Progenitor cell of endocrine pancreas (in vitro differentiated cells): ENCODE measurements at regions not wholly inside any gene's neighbourhood (a gene's known extent, or its start where the extent isn't known, plus 50 kb on each side); places are given as distances from the start of the nearest gene placed in this dataset.

Source experiments
- DNase-seq: peaks from one replicate; pipeline ENCODE4 v3.0.0; 2021; ENCODE audit warnings: low spot score; ENCODE audit not compliant: unreplicated experiment
- H3K27ac Mint-ChIP-seq: 2 replicates; pipeline ENCODE4 v1.8.0; 2021; ENCODE audit warnings: mild to moderate bottlenecking, moderate library complexity, mixed read lengths
- H3K27me3 Mint-ChIP-seq: 2 replicates; pipeline ENCODE4 v1.8.0; 2021; ENCODE audit warnings: mixed read lengths
- H3K36me3 Mint-ChIP-seq: 2 replicates; pipeline ENCODE4 v1.8.0; 2022; ENCODE audit warnings: mixed read lengths; ENCODE audit not compliant: insufficient read depth
- H3K4me1 Mint-ChIP-seq: 2 replicates; pipeline ENCODE4 v1.8.0; 2021; ENCODE audit warnings: low read depth, mixed read lengths
- H3K4me3 Mint-ChIP-seq: 2 replicates; pipeline ENCODE4 v1.8.0; 2021; ENCODE audit warnings: low read depth, mild to moderate bottlenecking, moderate library complexity, mixed read lengths
- H3K9me3 Mint-ChIP-seq: 2 replicates; pipeline ENCODE4 v1.8.0; 2021; ENCODE audit warnings: low read depth, mixed read lengths
- CTCF ChIP-seq: fragments of 200-600 bp; sonication (generic); IDR thresholded peaks from one replicate; pipeline ENCODE4 v1.5.0; 2021; ENCODE audit warnings: antibody characterized with exemption, mild to moderate bottlenecking; ENCODE audit not compliant: unreplicated experiment

- Mint-ChIP-seq H3K27me3 (no peaks in the 10 kb centered on the region), H3K27ac (no peak overlapping the region), H3K36me3 (no peaks in the 10 kb centered on the region), H3K9me3 (no peaks in the 10 kb centered on the region), H3K4me3 (no peak overlapping the region), H3K4me1 (peaks cover 8% of the 10 kb centered on the region)
- no peak for DNase-seq
- TF ChIP-seq CTCF, result no peak
These were observed 1576.9 kb upstream of the SPRY2 start for GRCh38 chr13:81917810-81918209.

- Mint-ChIP-seq H3K9me3 (peaks cover under 1% of the 10 kb centered on the region), H3K36me3 (peaks cover 1% of the 10 kb centered on the region), H3K4me1 (peaks cover 10% of the 10 kb centered on the region), H3K27me3 (no peaks in the 10 kb centered on the region), H3K27ac (no peak overlapping the region), H3K4me3 (no peak overlapping the region)
- no peak for DNase-seq
- no peak for TF ChIP-seq CTCF
These were observed 1575.5 kb upstream of the SPRY2 start for GRCh38 chr13:81916461-81916860.

- Mint-ChIP-seq H3K4me1 (peaks cover 13% of the 10 kb centered on the region), H3K4me3 (no peak overlapping the region), H3K36me3 (peaks cover 8% of the 10 kb centered on the region), H3K27me3 (no peaks in the 10 kb centered on the region), H3K9me3 (peaks cover 5% of the 10 kb centered on the region), H3K27ac (peak overlapping the region; percentile 83)
- DNase-seq, result no peak
- no peak for TF ChIP-seq CTCF
These were observed 1567.0 kb upstream of the SPRY2 start for GRCh38 chr13:81907787-81908372.

- Mint-ChIP-seq H3K36me3 (no peaks in the 10 kb centered on the region), H3K27me3 (no peaks in the 10 kb centered on the region), H3K27ac (no peak overlapping the region), H3K4me3 (no peak overlapping the region), H3K9me3 (peaks cover 24% of the 10 kb centered on the region), H3K4me1 (no peaks in the 10 kb centered on the region)
- TF ChIP-seq CTCF, result no peak
- DNase-seq, result no peak
These were observed 1547.9 kb upstream of the SPRY2 start for GRCh38 chr13:81888855-81889254.

- peaks cover 11% of the 10 kb centered on the region for H3K9me3 Mint-ChIP-seq
- peak overlapping the region; percentile 27 for H3K4me3 Mint-ChIP-seq
- TF ChIP-seq CTCF, result no peak
- peaks cover 12% of the 10 kb centered on the region for H3K27me3 Mint-ChIP-seq
- no peaks in the 10 kb centered on the region for H3K36me3 Mint-ChIP-seq
- H3K27ac Mint-ChIP-seq, result peak overlapping the region; percentile 50
- DNase-seq, result no peak
- peaks cover 23% of the 10 kb centered on the region for H3K4me1 Mint-ChIP-seq
These were observed 1534.0 kb upstream of the SPRY2 start for GRCh38 chr13:81874681-81875661.
